Stimulated activated CD4-positive, alpha-beta T cell treated with anti-CD3 and anti-CD28 coated beads, Interleukin-12 subunit alpha, Interleukin-12 subunit beta, amount 100 ng/mL, for 4 hours (primary cell): ENCODE measurements at regions not wholly inside any gene's neighbourhood (a gene's known extent, or its start where the extent isn't known, plus 50 kb on each side); places are given as distances from the start of the nearest gene placed in this dataset.
"Not testable (repeated sequence)": the region's sequence is repeated elsewhere in the genome, so short reads cannot be mapped to it uniquely, and the experiment has no call there.

Source experiments
- DNase-seq: peaks from one replicate; pipeline ENCODE4 v3.0.0-alpha.2; 2020

DNA sequence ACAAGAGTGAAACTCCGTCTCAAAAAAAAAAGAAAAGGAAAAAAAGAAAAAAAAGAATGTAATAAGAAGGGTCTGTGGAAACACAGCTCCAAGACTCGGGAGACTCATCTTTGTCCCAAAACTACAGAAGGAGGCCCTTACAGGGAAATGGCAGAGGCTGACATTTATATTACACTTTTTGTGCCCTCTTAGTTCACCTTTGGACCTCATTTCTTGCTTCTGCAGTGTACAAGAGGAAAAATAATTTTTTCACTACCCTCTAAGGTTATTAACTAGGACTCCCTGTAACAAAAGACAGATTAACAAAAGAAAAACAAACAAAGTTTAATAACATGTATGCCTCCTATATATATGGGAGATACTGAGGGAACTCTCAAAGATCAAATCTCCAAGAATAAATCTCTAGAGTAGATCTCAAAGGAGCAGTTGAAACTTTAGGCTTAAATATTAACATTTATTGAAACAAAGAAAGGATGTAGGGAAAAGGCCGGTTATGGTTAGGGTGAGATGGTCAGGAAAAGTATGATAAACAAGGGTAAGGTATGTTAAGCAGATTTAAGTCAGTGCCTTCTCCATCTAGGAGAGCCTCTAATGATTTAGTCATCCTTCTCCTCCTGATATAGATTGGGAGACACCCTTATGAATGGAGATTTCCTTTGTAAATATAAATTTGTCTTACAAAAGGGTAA, 121.3 kb upstream of the JADE1 start:
- no peak for DNase-seq

DNA sequence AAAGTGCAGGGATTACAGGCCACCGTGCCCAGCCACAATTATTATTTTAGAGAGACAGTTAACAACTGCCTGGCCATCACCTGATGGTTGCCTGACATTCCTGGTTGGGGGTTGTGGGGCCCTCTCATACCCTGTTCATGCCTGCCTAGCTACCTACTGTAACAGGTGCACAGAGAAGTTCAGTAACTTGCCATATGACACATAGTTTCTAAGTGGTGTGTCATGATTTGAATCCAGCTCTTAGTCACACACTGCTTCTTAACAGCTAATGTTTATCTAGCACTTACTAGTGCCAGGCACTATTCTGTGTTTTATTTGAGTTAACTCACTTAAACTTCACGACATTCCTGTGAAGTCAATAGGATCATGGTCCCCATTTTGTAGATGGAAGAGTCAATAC, 122.7 kb upstream of the JADE1 start:
- no peak for DNase-seq

DNA sequence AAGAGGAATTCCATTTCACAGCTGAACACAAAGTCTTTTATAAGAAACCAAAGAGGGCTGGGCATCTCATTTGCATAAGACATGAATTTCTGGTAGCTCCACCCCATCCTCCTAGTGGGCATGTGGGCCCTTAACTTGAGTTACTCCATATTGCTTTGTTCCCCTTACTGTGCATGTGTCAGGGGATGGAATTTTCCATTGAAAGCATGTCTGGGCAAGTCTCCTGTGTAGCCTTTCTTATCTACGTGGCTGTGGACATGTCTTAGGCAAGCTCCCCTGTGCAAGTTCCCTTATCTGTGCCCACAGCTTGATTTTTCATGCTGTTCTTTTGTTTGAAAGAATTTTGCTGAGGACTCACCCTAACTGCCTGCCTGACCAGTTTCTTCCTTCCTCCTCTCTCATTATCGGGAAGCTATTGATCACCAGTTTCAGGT, 123.5 kb upstream of the JADE1 start:
- DNase-seq: no peak

DNA sequence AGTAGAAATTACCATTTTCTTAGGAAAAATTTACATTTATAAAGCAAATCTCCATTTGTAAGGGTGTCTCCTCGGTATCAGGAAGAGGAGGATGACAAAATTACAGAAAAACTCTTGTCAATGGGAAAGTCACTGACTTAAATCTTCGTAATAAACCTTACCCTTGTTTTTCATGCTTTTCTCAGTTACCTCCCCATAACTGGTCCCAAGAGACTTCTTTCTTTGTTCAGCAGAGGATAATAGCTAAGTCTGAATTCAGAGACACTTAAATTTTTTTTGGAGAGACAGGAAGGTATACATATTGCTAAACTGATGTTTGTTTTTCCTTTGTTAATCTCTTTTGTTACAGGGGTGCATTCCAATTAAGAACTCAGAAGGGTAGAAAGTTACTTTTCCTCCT, 125.5 kb upstream of the JADE1 start:
- no peak for DNase-seq

DNA sequence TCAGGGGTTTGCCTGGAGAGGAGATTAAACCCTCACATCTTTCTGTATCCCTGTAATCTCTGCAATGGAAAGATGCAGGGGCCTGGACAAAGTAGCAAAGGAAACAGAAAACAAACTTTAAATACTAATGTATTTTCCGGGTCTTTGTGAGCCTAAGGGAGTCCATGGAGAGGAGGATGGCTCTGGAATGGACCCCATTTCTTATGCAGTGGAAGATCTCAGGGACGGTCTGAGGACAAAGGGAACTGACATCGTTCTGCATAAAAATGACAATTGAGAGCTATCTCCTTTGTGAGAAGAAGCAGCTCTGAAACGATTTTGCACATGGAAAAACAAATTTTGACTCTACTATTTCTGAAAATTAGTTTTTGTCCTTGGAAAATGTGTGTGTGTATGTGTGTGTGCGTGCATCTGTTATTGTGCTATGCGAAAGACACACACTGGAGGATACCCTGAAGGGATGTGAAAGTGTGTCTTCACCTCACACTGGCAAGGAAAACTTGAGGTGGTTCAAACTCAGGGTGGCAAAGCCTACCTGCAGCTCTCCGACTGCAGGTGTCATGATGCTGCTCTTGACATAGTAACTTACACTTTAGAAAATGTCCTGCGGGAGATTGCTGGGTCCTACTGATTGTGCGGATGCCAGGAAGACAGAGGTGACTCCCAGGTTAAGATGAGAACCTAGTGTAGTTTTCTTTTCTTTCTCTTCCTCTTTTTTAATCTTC, 126.4 kb upstream of the JADE1 start:
- DNase-seq: no peak

DNA sequence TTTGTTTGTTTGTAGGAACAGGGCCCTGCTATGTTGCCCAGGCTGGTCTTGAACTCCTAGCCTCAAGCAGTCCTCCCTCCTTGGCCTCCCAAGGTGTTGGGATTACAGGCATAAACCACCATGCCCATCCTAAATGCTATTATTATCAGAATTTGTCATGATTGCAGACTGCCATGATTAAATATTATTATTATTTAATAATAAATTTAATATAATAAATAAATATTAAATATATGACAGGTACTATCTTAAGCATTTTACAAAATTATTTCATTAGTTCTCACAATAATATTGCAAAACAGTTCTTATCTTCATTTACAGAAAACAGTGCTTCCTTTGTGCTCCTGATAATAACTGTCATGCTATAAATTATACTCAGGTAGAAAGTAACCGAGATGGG, 133.4 kb upstream of the JADE1 start:
- DNase-seq: no peak

DNA sequence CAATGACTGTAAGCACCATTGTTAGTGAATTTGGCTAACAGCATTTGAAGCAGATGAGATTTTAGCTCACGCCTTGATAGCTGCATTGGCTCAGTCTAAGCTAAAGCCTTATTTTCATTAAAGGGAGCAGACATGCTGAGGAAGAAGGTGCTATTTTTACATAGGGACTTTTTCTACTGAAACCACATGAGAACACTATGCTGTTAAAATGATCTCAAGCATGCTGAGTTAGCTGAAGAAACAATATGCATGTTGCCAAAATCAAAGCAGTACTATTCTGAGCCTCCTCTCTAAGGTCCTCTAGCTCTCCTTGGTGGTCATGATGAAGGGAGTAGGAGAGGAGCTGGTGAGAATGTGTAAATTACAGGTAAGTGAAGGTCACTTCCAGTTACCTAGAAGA, 134.4 kb upstream of the JADE1 start:
- DNase-seq: no peak

DNA sequence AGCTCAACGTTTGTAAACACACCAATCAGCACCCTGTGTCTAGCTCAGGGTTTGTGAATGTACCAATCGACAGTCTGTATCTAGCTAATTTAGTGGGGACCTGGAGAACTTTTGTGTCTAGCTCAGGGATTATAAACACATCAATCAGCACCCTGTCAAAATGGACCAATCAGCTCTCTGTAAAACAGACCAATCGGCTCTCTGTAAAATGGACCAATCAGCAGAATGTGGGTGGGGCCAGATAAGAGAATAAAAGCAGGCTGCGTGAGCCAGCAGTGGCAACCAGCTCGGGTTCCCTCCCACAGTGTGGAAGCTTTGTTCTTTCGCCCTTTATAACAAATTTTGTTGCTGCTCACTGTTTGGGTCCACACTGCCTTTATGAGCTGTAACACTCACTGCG, 136.3 kb upstream of the JADE1 start:
- DNase-seq: not testable (repeated sequence)

DNA sequence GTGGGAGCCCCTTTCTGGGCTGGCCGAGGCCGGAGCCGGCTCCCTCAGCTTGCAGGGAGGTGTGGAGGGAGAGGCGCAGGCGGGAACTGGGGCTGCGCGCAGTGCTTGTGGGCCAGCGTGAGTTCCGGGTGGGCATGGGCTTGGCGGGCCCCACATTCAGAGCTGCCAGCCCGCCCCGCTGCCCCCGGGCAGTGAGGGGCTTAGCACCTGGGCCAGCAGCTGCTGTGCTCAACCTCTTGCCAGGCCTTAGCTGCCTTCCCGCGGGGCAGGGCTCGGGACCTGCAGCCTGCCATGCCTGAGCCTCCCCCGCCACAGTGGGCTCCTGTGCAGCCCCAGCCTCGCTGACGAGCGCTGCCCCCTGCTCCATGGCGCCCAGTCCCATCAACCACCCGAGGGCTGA, 136.9 kb upstream of the JADE1 start:
- DNase-seq: not testable (repeated sequence)

DNA sequence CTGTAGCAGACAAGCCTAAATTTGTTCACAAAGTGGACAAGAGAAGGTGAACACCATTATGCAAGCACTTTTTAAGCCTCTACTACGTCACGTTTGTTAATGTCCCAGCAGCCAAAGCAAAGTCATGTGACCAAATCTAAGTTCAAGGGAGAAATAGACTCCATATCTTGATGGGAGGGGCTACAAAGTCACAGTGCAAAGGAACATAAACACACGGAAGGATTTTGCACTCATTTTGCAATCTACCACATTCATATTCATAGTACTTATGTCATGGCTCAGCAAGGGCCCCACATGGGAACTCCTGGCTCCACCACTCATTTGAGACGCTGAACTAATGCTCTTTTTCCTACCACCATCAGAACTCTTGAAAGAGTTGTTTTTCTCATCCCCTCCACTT, 139.0 kb upstream of the JADE1 start:
- DNase-seq: no peak

DNA sequence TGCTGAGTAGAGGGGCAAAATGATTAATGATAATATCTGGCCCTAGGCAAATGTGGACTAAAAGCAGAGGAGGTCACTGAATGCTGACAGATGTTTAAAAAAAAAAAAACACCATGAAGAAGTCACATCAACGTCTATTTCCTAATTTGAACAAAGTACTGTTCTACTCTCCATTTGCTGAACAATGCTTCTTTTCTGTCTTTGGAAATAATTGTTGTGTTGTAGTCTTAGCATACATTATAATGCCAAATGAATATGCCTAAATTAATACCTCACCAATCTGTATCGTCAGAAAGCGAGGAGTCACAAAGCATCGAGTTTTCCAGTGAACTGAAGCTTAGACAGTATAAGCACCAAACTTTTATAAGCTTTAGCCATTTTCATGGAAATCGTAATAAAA, 140.9 kb upstream of the JADE1 start:
- no peak for DNase-seq

DNA sequence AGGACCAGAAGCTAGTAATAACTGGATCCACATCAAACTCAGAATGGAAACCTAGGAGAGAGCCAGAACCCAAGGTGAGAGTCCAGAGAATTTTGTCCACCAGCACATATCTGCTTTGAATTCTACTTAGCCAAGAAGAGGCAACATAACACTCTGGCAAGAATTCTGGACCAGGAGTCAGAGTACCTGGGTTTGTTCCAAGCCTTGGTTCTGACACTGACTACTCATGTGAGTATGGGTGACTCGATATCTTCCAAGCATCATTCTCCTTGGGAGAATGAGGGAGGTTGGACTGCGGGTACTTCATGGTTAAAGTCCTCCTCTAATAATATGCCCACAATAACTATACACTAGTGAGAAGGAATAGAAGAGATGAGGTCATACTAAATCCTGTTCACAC, 144.0 kb upstream of the JADE1 start:
- DNase-seq: no peak

DNA sequence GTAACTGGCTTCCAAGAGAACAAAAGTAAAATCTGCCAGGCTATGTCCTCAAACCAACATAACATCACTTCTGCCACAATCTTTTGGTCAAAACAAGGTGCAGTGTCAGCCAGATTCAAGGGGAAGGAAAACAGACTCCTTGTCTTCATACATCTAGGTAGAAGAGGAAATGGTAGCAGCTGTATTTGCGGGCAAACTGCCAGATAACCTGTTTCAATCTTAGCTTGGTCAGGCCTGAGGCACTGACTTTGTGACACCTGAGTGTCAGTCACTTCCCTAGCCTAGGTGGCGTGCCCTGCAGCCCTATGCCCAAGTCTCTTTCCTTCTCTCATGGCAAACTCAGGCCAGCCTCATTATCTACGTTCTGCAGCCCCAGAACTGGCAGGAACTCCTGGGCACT, 146.2 kb upstream of the JADE1 start:
- no peak for DNase-seq

DNA sequence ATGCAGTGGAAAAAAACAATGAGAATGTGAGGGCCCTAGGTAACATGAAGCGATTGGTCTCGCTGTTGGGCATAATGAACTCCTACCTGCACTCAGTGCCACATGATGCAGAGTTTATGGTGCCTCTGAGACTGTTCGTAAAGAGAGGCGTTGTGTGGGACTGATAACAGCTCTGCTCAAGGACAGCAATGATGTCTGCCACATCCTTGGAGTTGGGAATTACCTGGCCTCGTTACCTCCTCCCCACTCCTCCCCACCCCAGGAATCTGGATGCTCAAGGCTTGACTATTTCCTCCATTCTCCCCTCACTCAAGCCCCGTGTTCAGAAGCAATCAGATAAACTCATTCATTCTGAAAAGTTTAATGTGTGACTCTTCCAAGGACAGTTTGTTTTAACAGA, 148.0 kb upstream of the JADE1 start:
- no peak for DNase-seq

DNA sequence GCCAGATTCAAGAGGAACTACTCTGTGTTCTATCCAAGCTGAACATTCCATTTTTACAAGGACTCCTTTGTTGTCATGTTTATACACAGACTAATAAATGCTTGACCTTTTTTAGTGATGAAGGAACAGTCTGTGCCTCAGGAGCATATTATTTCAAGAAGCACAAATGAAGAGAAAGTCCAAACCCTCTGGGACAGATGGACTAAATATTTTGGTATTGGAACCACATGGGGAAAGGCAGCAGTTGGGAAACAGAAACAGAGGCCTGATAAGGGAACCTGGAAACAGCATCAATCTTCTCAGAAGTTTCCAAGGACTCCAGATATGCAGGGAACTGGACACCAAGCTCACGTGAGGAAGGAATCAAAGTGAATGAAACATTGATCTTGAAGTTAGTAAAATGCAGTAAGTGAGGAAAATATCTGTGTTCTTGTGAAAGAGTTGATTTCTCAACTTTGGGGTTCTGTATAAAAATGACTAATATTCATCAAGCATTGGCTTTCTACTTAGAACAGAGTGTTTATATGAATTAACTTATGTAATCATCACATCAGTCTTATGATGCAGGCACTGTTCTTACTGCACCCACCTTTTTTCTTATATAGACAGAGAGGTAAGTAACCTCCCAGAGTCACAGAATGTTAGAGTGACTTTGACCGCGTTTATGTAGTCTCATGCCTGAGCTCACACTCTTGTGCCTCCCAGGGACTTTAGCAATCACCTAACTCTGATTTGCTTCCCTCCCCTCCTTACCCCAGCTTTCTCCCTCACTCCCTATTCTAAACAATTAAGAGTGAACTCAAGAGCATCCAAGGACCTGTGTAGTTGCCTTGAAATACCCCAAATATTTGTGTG, 148.9 kb upstream of the JADE1 start:
- no peak for DNase-seq

DNA sequence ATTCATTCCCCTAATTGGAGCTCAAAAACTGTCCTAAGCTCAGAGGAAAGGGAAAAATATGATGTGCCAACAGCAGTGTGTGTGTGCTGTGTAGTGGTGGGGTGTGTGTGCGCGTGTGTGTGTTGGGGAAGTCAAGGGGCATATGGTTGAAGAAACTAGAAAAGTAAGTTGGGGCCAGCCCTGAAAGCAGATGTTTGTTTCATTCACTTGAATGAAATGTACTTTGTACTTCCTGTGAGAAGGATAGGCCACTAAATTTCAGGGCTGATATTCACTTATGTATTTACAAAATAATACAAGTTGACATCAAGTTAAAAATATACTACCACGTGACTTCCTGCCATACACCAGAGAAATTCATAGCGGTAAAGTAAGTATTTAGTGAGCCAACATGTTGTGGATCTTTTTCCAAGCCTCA, 151.3 kb upstream of the JADE1 start:
- no peak for DNase-seq

DNA sequence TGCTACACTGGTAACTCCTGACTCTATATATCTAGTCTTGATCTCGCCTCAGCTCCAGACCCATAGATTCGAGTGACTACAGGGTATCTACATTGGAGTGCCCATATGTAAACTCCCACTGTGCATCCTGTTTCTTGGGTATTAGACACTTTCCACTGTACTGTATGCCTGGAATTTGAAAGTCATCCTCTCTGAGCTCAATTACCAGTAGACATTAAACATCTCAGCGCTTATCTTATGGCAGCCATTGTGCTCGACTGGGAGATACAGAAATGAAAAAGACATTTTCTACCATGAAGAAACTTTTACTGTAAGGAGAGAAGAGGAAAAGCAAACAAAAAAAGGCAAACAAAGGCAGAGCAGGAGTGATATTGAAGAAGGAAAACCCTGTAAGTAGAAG, 151.9 kb upstream of the JADE1 start:
- DNase-seq: no peak

DNA sequence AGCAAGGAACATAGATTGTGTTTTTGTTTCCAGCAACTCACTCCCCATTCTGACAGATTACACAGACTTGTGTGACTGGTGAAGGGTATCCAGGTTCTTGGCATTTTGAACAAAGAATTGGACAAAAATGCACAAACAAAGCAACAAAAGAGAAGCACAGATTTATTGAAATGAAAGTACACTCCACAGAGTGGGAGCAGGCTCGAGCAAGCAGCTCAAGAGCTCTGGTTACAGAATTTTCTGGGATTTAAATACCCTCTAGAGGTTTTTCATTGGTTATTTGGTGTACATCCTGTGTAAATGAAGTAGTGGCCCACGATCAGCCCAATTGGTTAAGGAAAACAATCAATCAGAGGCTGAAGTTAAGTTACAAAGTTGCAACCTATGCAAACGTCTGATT, 155.0 kb upstream of the JADE1 start:
- no peak for DNase-seq

DNA sequence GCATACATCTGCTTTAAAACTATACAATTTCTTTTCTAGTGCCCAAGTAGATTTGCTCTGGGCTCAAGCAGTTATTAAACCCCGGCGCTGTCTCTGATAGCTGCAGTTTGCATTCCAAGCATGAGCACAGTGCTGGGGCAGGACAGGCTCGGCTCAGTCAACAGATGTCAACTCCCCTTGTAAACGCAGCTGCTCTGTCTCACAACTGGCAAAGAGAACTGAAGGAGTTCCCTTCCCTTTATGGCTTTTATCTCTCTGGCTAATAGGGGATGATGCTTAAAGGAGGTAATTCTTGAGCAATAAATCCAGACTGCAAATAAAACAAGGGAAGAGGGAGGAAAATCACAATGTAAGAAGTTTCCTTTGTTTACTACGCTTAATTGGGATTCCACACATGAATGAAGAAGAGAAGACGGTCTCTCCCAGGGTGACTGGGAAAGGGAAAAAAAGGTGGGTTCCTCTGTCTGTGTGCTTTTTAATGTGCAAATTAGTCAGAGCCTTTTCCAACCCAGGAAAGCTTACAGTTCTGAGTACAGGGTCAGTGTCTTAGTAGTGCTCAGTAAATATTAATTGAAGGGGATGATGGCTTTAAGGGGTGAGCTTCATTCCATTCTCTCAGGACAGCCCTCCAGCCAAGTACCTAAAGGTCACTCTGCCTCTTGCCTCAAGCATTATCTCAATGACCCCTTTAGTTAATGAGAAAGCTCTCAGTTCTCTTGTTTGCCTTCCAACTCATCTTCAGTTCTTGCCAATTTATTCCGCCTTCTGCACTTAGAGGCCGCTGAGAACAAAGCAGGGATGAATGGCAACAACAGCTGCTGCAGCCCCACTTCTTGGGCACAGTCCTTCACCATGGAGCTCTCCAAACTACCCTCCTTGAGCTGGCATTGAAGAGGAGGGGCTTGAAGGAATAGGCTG, 155.7 kb upstream of the JADE1 start:
- no peak for DNase-seq

DNA sequence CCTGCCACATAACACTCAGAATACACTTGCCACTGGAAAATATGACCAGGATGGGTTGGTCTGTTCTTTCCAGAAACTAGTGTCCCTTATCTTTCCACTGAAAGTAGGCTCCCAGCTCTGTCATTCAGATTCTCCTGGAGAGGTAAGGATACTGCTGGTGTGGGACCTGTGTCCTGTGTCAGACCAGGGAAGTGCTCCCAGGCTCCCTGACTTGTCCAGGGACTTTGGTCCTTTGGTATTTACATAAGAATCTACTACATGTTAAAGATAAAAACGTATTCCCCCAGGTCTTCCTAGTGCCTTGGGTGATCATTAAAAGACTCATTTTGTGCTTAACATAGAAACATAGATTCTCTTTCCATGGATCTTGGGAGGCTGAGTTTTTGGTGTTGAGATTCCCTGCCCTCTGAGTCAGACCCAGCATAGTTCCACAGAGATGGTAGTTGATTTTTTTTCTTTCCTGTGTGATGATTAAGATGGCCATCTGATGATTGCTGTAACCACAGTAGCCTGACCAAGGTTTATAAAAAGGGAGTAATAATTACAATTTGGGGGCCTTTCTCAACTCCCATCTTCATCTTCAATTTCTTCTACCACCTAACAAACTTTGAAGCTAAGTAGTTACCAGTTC, 159.8 kb upstream of the JADE1 start:
- no peak for DNase-seq

DNA sequence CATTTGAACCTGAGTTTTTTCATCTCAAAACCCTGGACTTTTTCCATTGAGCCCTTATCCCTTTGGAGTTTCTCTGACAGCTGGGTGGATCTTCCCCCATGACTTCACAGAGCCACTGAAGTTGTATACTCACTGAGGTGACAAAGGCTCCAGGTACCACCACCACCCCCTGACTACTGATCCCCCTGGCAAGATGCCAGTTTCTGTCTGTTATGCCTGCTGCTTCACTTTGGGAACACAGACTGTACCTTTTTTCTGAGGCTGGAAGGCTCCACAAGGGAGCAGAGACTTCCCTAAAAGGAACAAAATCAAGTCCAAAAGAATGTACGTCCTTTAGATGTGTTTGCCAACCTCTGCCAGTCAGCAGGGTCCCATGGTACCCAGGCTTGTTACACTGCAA, 160.3 kb upstream of the JADE1 start:
- no peak for DNase-seq

DNA sequence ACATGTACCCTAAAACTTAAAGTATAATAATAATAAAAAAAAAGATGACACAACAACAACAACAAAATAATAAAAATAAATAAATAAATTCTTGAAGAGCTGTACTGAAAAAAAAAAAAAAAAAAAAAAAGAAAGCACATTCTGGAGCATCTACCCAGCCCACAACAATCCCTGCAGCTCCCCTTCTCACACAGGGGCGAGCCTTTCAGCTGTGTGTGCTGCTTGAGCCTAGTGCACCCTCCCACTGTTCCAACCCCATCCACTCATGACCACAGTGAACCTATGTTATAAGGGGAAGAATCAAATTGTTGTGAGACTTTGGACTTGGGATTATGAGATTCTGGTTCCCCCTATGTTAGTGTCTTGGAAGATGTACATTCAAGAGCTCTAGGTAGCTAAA, 161.5 kb upstream of the JADE1 start:
- no peak for DNase-seq
